Prostate gland (tissue), 2 donors: ENCODE measurements at regions not wholly inside any gene's neighbourhood (a gene's known extent, or its start where the extent isn't known, plus 50 kb on each side); places are given as distances from the start of the nearest gene placed in this dataset.

Source experiments
- DNase-seq: peaks from one replicate; pipeline ENCODE4 v3.0.0-alpha.2; 2019; ENCODE audit warnings: low spot score
- H3K27ac ChIP-seq, 2 donors: fragments of 200-600 bp; sonication (generic); 2 replicates each; pipeline ENCODE4 v1.5.1; 2017 to 2019
- H3K27me3 ChIP-seq: fragments of 200-600 bp; sonication (generic); replicated peaks from 2 replicates; pipeline ENCODE4 v1.5.1; 2019; ENCODE audit not compliant: insufficient read depth
- H3K36me3 ChIP-seq, 2 donors: fragments of 200-600 bp; sonication (generic); 1 replicate in 1 of 2; 2 replicates in 1 of 2; pipeline versions ENCODE4 v1.5.1 to v1.8.1; 2017 to 2019
- H3K4me1 ChIP-seq: fragments of 200-600 bp; sonication (generic); replicated peaks from 2 replicates; pipeline ENCODE4 v1.5.1; 2019
- H3K4me3 ChIP-seq, 2 donors: fragments of 200-600 bp; sonication (generic); 2 replicates each; pipeline ENCODE4 v1.5.1; 2017 to 2019
- H3K9me3 ChIP-seq: fragments of 200-600 bp; sonication (generic); 2 replicates; pipeline ENCODE4 v1.5.1; 2017
- CTCF ChIP-seq, 4 experiments: fragments of 200-600 bp in 2 of 4; fragments of 450-650 bp in 2 of 4; sonication (generic) in 2 of 4; IDR thresholded peaks; 1 replicate in 3 of 4; 2 replicates in 1 of 4; pipeline ENCODE4 v1.5.1; 2016 to 2019; ENCODE audit warnings: antibody characterized with exemption in 4 of 4, mild to moderate bottlenecking in 2 of 4, moderate library complexity in 2 of 4
- POLR2A ChIP-seq: fragments of 450-650 bp; IDR thresholded peaks from one replicate; pipeline ENCODE4 v1.6.1; 2016; ENCODE audit warnings: antibody characterized with exemption, mild to moderate bottlenecking
- POLR2AphosphoS5 ChIP-seq: sonication (generic); formaldehyde crosslinking; IDR thresholded peaks from one replicate; pipeline ENCODE4 v1.6.1; 2017; ENCODE audit warnings: antibody characterized with exemption
- WGBS: methylation state at CpG from one replicate; pipeline ENCODE4 v1.1.5; 2018; 5-methylcytosine and 5-hydroxymethylcytosine counted together
- intact Hi-C: fragments of 100-400 bp; cut with DNase I; formaldehyde crosslinking; loops from one replicate; pipeline ENCODE4 v1.14.2; 2022

- no peak overlapping the region for H3K27ac ChIP-seq
- H3K36me3 ChIP-seq: no peaks in the 10 kb centered on the region
- H3K4me3 ChIP-seq: no peak overlapping the region
- H3K27me3 ChIP-seq: peaks cover 15% of the 10 kb centered on the region
- no peaks in the 10 kb centered on the region for H3K9me3 ChIP-seq
- TF ChIP-seq POLR2AphosphoS5: no peak
- no peak for TF ChIP-seq CTCF (IDR thresholded peaks at IDR 0.05)
- TF ChIP-seq POLR2A: no peak
- no peaks in the 10 kb centered on the region for H3K4me1 ChIP-seq
- WGBS: 67% methylated on average over 15 of the region's 15 CpGs
- DNase-seq: no peak
- intact Hi-C loops: no loop called here
These were observed 680.0 kb downstream of the BRD1 start for GRCh38 chr22:49147617-49148175.

GRCh38 chr22:49147171-49147570 is 680.5 kb downstream of the BRD1 start:
- Histone ChIP-seq H3K4me1 (no peaks in the 10 kb centered on the region), H3K9me3 (no peaks in the 10 kb centered on the region), H3K27me3 (peaks cover 15% of the 10 kb centered on the region), H3K27ac (no peak overlapping the region), H3K36me3 (no peaks in the 10 kb centered on the region), H3K4me3 (no peak overlapping the region)
- 68% methylated on average over 11 of the region's 11 CpGs for WGBS
- DNase-seq: no peak
- intact Hi-C loops: no loop called here
- TF ChIP-seq POLR2AphosphoS5: no peak
- TF ChIP-seq CTCF (IDR thresholded peaks at IDR 0.05): no peak
- no peak for TF ChIP-seq POLR2A

- WGBS: 84% methylated on average over 6 of the region's 6 CpGs
- Histone ChIP-seq H3K36me3 (no peaks in the 10 kb centered on the region), H3K4me3 (no peak overlapping the region), H3K9me3 (no peaks in the 10 kb centered on the region), H3K27me3 (peaks cover 13% of the 10 kb centered on the region), H3K27ac (no peak overlapping the region), H3K4me1 (no peaks in the 10 kb centered on the region)
- TF ChIP-seq CTCF (IDR thresholded peaks at IDR 0.05): no peak
- TF ChIP-seq POLR2AphosphoS5: no peak
- no peak for TF ChIP-seq POLR2A
- intact Hi-C loops: no loop called here
- no peak for DNase-seq
These were observed 681.2 kb downstream of the BRD1 start for GRCh38 chr22:49146511-49146910.

- no peaks in the 10 kb centered on the region for H3K9me3 ChIP-seq
- TF ChIP-seq POLR2A: no peak
- intact Hi-C loops: no loop called here
- no peaks in the 10 kb centered on the region for H3K4me1 ChIP-seq
- no peaks in the 10 kb centered on the region for H3K36me3 ChIP-seq
- no peak for DNase-seq
- WGBS: 95% methylated on average over 3 of the region's 3 CpGs
- peaks cover 9% of the 10 kb centered on the region for H3K27me3 ChIP-seq
- H3K4me3 ChIP-seq: no peak overlapping the region
- H3K27ac ChIP-seq: no peak overlapping the region
These were observed 683.9 kb downstream of the BRD1 start for GRCh38 chr22:49143812-49144211.

GRCh38 chr22:49142891-49143290 is 684.8 kb downstream of the BRD1 start:
- H3K4me1 ChIP-seq: no peaks in the 10 kb centered on the region
- no peaks in the 10 kb centered on the region for H3K36me3 ChIP-seq
- no peak for DNase-seq
- H3K27me3 ChIP-seq: peaks cover 9% of the 10 kb centered on the region
- TF ChIP-seq POLR2AphosphoS5 (no peak), CTCF (IDR thresholded peaks at IDR 0.05) (no peak), POLR2A (no peak)
- H3K4me3 ChIP-seq: no peak overlapping the region
- 93% methylated on average over 9 of the region's 9 CpGs for WGBS
- intact Hi-C loops: no loop called here
- no peaks in the 10 kb centered on the region for H3K9me3 ChIP-seq
- no peak overlapping the region for H3K27ac ChIP-seq
